B cell (primary cell): ENCODE measurements at regions not wholly inside any gene's neighbourhood (a gene's known extent, or its start where the extent isn't known, plus 50 kb on each side); places are given as distances from the start of the nearest gene placed in this dataset.

Experiments used
- ATAC-seq: fragments of 200-7000 bp; cut with Tn5 transposase; one replicate; pipeline ENCODE4 v1.10.0; 2021; ENCODE audit warnings: low read depth, mild to moderate bottlenecking, moderate number of reproducible peaks, moderate library complexity
- CTCF ChIA-PET: fragments of 350-600 bp; sonication (Branson Sonifier 250); formaldehyde crosslinking; loops from one replicate; lab custom pipeline; 2021; ENCODE audit warnings: antibody characterized with exemption, inconsistent platforms; lab: Charles Lee
- POLR2A ChIA-PET: fragments of 350-600 bp; sonication (Branson Sonifier 250); formaldehyde crosslinking; loops from one replicate; lab custom pipeline; 2021; ENCODE audit warnings: antibody characterized with exemption; lab: Charles Lee
- DNase-seq: peaks from one replicate; pipeline ENCODE4 v3.0.0; 2013
- H2AFZ ChIP-seq: 2 replicates; pipeline ENCODE4 v1.6.1; 2012; ENCODE audit warnings: mild to moderate bottlenecking, low read depth, low read length; ENCODE audit not compliant: insufficient read depth, poor library complexity, severe bottlenecking
- H3K27ac ChIP-seq, 2 donors: 1 replicate in 1 of 2; 2 replicates in 1 of 2; pipeline ENCODE4 v1.5.1; 2012 to 2013; ENCODE audit warnings: low read length in 2 of 2, mild to moderate bottlenecking in 2 of 2, moderate library complexity in 1 of 2
- H3K27me3 ChIP-seq, 4 experiments: fragments of 200-600 bp in 1 of 4; sonication (generic) in 1 of 4; replicated peaks in 1 of 4; 1 replicate in 2 of 4; 2 replicates in 2 of 4; pipeline versions ENCODE4 v1.6.1 to v1.7.0; 2013 to 2016; ENCODE audit warnings: low read length in 3 of 4, mild to moderate bottlenecking in 2 of 4, mixed read lengths in 1 of 4, moderate library complexity in 1 of 4; ENCODE audit not compliant: insufficient read depth in 4 of 4, control insufficient read depth in 3 of 4; ENCODE audit errors: control extremely low read depth in 1 of 4
- H3K36me3 ChIP-seq, 2 experiments: replicated peaks in 1 of 2; 1 replicate in 1 of 2; 2 replicates in 1 of 2; pipeline versions ENCODE4 v1.6.1 to v1.7.1; 2013; ENCODE audit warnings: low read length in 1 of 2; ENCODE audit not compliant: insufficient read depth in 2 of 2, control insufficient read depth in 1 of 2; ENCODE audit errors: control extremely low read depth in 1 of 2, extremely low read depth in 1 of 2
- H3K4me1 ChIP-seq, 2 donors: fragments of 200-600 bp in 1 of 2; sonication (generic) in 1 of 2; 1 replicate in 1 of 2; 2 replicates in 1 of 2; pipeline versions ENCODE4 v1.5.1 to v1.6.1; 2013 to 2017; ENCODE audit warnings: low read length in 2 of 2; ENCODE audit not compliant: control insufficient read depth in 2 of 2, insufficient read depth in 2 of 2
- H3K4me2 ChIP-seq: replicated peaks from 2 replicates; pipeline ENCODE3; 2012; ENCODE audit warnings: mild to moderate bottlenecking, low read depth, low read length; ENCODE audit not compliant: poor library complexity, severe bottlenecking
- H3K4me3 ChIP-seq, 5 experiments: fragments of 200-600 bp in 1 of 5; sonication (generic) in 1 of 5; 1 replicate in 3 of 5; 2 replicates in 2 of 5; pipeline versions ENCODE4 v1.5.1 to v1.7.0; 2011 to 2016; ENCODE audit warnings: low read length in 4 of 5, mild to moderate bottlenecking in 4 of 5, low read depth in 2 of 5, control low read depth in 1 of 5, moderate library complexity in 1 of 5; ENCODE audit not compliant: insufficient read depth in 1 of 5; ENCODE audit errors: control extremely low read depth in 1 of 5, extremely low read depth in 1 of 5
- H3K79me2 ChIP-seq: fragments of 200-600 bp; sonication (generic); one replicate; pipeline ENCODE4 v1.6.0; 2016; ENCODE audit warnings: low read length; ENCODE audit not compliant: control insufficient read depth, insufficient read depth
- H3K9ac ChIP-seq: fragments of 200-600 bp; sonication (generic); 2 replicates; pipeline ENCODE4 v1.6.1; 2017; ENCODE audit warnings: mild to moderate bottlenecking, low read length, moderate library complexity
- H3K9me3 ChIP-seq, 3 donors: one replicate each; pipeline versions ENCODE4 v1.6.1 to v1.7.1; 2013; ENCODE audit warnings: low read length in 2 of 3; ENCODE audit not compliant: control insufficient read depth in 2 of 3, insufficient read depth in 1 of 3; ENCODE audit errors: control extremely low read depth in 1 of 3
- H4K20me1 ChIP-seq: 2 replicates; pipeline ENCODE4 v1.6.0; 2012; ENCODE audit warnings: mild to moderate bottlenecking, low read length; ENCODE audit not compliant: insufficient read depth, control insufficient read depth, poor library complexity, severe bottlenecking
- H3K27ac Mint-ChIP-seq: one replicate; pipeline ENCODE4 v1.8.0; 2021; ENCODE audit warnings: mixed read lengths
- H3K27me3 Mint-ChIP-seq: one replicate; pipeline ENCODE4 v1.8.0; 2021; ENCODE audit warnings: mixed read lengths
- H3K4me1 Mint-ChIP-seq: one replicate; pipeline ENCODE4 v1.8.0; 2021; ENCODE audit warnings: mixed read lengths
- H3K4me3 Mint-ChIP-seq: one replicate; pipeline ENCODE4 v1.8.0; 2021; ENCODE audit warnings: mixed read lengths
- H3K9me3 Mint-ChIP-seq: one replicate; pipeline ENCODE4 v1.8.0; 2022; ENCODE audit warnings: mixed read lengths; ENCODE audit not compliant: insufficient read depth
- EZH2 ChIP-seq: IDR thresholded peaks from 2 replicates; pipeline ENCODE4 v1.6.1; 2012; ENCODE audit warnings: borderline replicate concordance, low read depth, mild to moderate bottlenecking, moderate library complexity, low read length; ENCODE audit not compliant: insufficient read depth, poor library complexity, severe bottlenecking
- WGBS: methylation state at CpG from one replicate; pipeline ENCODE4 v1.1.5; 2013; ENCODE audit warnings: missing lambda C conversion rate; ENCODE audit not compliant: insufficient coverage; 5-methylcytosine and 5-hydroxymethylcytosine counted together
- intact Hi-C: fragments of 100-400 bp; cut with micrococcal nuclease; formaldehyde crosslinking; loops from one replicate; pipeline ENCODE4 v1.10.0; 2022
- TF ChIP-seq, protein P1 (sequence below): fragments of 200-600 bp; IDR thresholded peaks from one replicate; pipeline ENCODE4 v1.8.0; 2022; ENCODE audit warnings: antibody characterized with exemption, mild to moderate bottlenecking

DNA sequence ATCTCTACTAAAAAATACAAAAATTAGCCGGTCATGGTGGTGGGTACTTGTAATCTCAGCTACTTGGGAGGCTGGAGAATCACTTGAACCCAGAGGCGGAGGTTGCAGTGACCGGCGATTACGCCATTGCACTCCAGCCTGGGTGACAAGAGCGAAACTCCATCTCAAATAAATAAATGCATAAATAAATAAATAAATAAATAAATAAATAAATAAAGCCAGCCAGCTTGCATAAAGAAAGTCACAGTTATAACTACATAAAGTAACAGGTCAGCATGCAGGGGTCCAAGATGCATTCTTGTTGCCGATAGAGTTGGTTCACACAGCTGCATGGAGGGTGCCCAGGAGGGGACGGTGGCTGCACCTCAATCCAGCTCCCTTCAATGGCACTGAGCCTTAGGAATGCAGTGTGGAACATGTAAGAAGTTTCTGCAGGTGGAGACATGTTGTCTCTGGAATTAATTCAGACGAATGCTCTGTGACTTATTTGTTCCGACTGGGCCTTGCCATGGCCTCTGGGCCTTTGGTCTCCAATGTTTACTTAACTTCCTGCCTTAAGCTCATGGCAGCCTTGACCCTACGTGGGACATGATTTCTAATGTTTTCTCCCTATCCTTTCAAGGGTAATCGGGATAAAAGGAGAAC, 159.6 kb upstream of the PRKCQ start:
- no peak overlapping the region for H2AFZ ChIP-seq
- TF ChIP-seq, protein P1, sequence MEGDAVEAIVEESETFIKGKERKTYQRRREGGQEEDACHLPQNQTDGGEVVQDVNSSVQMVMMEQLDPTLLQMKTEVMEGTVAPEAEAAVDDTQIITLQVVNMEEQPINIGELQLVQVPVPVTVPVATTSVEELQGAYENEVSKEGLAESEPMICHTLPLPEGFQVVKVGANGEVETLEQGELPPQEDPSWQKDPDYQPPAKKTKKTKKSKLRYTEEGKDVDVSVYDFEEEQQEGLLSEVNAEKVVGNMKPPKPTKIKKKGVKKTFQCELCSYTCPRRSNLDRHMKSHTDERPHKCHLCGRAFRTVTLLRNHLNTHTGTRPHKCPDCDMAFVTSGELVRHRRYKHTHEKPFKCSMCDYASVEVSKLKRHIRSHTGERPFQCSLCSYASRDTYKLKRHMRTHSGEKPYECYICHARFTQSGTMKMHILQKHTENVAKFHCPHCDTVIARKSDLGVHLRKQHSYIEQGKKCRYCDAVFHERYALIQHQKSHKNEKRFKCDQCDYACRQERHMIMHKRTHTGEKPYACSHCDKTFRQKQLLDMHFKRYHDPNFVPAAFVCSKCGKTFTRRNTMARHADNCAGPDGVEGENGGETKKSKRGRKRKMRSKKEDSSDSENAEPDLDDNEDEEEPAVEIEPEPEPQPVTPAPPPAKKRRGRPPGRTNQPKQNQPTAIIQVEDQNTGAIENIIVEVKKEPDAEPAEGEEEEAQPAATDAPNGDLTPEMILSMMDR = no peak
- TF ChIP-seq EZH2 = no peak
- ATAC-seq (no peak), DNase-seq (no peak)
- intact Hi-C loops = no loop called here
- H3K4me1 ChIP-seq = no peaks in the 10 kb centered on the region
- H3K27ac ChIP-seq = no peak overlapping the region
- H3K4me2 ChIP-seq = no peak overlapping the region
- no peak overlapping the region for H3K9ac ChIP-seq
- CTCF ChIA-PET = no interaction called here
- H3K36me3 ChIP-seq = no peaks in the 10 kb centered on the region
- POLR2A ChIA-PET = no interaction called here
- Mint-ChIP-seq H3K9me3 (no peaks in the 10 kb centered on the region), H3K27me3 (peaks cover 26% of the 10 kb centered on the region), H3K4me1 (no peaks in the 10 kb centered on the region), H3K27ac (no peak overlapping the region), H3K4me3 (no peak overlapping the region)
- WGBS = 92% methylated on average over 4 of the region's 12 CpGs
- no peaks in the 10 kb centered on the region for H4K20me1 ChIP-seq
- no peaks in the 10 kb centered on the region for H3K79me2 ChIP-seq
- no peak overlapping the region for H3K4me3 ChIP-seq
- H3K9me3 ChIP-seq = no peaks in the 10 kb centered on the region
- peaks cover 0 to 16% (median 0%) of the 10 kb centered on the region in 4 experiments for H3K27me3 ChIP-seq

DNA sequence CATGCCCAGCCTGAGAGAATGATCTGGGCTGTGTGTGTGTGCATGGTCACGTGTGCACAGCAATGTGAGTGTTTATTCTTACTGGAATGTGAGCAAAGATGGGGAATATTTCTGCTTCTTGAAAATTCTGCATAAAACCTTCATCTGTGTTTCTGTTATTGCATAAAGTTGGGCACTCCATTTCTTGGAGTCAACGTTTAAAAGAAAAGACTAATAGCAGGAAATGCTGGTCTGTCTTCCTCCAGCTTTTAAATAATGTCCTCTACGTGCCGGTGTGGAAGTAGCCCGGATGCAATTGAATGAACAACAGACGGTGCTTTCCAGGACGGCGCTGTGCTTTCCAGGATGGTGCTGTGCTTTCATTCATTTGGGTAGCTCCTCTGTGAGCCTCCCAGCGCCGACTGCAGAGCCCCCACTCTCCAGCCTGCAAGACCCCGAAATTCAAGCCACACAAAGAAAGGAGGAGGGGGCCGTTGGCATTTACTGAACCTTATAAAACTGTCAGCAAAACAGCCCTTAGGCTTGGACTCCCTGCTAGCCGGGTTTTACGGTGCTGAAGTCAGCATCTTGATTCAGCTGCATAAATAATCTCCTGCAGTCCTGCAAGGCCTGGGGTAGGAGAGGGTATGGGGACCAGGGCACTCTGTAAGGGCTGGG, 158.2 kb upstream of the PRKCQ start:
- Mint-ChIP-seq H3K9me3 (no peaks in the 10 kb centered on the region), H3K27me3 (peaks cover 26% of the 10 kb centered on the region), H3K4me1 (no peaks in the 10 kb centered on the region), H3K4me3 (no peak overlapping the region), H3K27ac (no peak overlapping the region)
- H3K4me3 ChIP-seq = no peak overlapping the region
- no peaks in the 10 kb centered on the region for H4K20me1 ChIP-seq
- intact Hi-C loops = no loop called here
- no peaks in the 10 kb centered on the region for H3K4me1 ChIP-seq
- H3K27me3 ChIP-seq = peaks cover 0 to 13% (median 0%) of the 10 kb centered on the region in 4 experiments
- ATAC-seq (no peak), DNase-seq (no peak)
- H3K27ac ChIP-seq = no peak overlapping the region
- no peaks in the 10 kb centered on the region for H3K9me3 ChIP-seq
- 19% methylated on average over 11 of the region's 14 CpGs for WGBS
- H3K79me2 ChIP-seq = no peaks in the 10 kb centered on the region
- no peaks in the 10 kb centered on the region for H3K36me3 ChIP-seq
- POLR2A ChIA-PET = no interaction called here
- TF ChIP-seq EZH2 = no peak
- TF ChIP-seq, protein P1 = no peak
- H3K4me2 ChIP-seq = no peak overlapping the region
- H2AFZ ChIP-seq = no peak overlapping the region
- H3K9ac ChIP-seq = no peak overlapping the region
- CTCF ChIA-PET = no interaction called here
